IMR-90 (cell line): ENCODE measurements at regions not wholly inside any gene's neighbourhood (a gene's known extent, or its start where the extent isn't known, plus 50 kb on each side); places are given as distances from the start of the nearest gene placed in this dataset.

ENCODE experiments used
- ATAC-seq: fragments of 200-7000 bp; cut with Tn5 transposase; 2 replicates; pipeline ENCODE4 v1.9.1; 2020; ENCODE audit warnings: low read depth, mild to moderate bottlenecking, moderate library complexity
- BruUV-seq: library from RNA; stranded (reverse); fragments of 400-500 nt; replicated peaks from 2 replicates; lab custom pipeline; 2021; lab: Mats Ljungman, UMichigan
- CTCF ChIA-PET: fragments of 300-600 bp; formaldehyde crosslinking; extraction: SDS; loops from one replicate; lab custom pipeline; 2021; ENCODE audit warnings: antibody characterized with exemption; lab: Yijun Ruan, JAX
- POLR2A ChIA-PET: fragments of 300-600 bp; sonication (Branson Sonifier 250); formaldehyde crosslinking; loops from one replicate; lab custom pipeline; 2022; ENCODE audit warnings: antibody characterized with exemption; ENCODE audit not compliant: unreplicated experiment; lab: Charles Lee
- DNase-seq: peaks from one replicate; pipeline ENCODE4 v3.0.0; 2013
- H2AFZ ChIP-seq: replicated peaks from 2 replicates; pipeline ENCODE3; 2013; ENCODE audit warnings: low read length, mild to moderate bottlenecking; ENCODE audit not compliant: poor library complexity
- H2AK5ac ChIP-seq: 2 replicates; pipeline ENCODE4 v1.6.1; 2013; ENCODE audit warnings: low read depth, low read length, inconsistent platforms
- H2AK9ac ChIP-seq: replicated peaks from 2 replicates; pipeline ENCODE3; 2013; ENCODE audit warnings: mild to moderate bottlenecking, low read depth, low read length, moderate library complexity; ENCODE audit not compliant: poor library complexity
- H2BK120ac ChIP-seq: 2 replicates; pipeline ENCODE4 v1.6.1; 2013; ENCODE audit warnings: low read depth, low read length, inconsistent platforms
- H2BK15ac ChIP-seq: 3 replicates; pipeline ENCODE4 v1.6.1; 2013; ENCODE audit warnings: low read depth, low read length, inconsistent platforms
- H2BK20ac ChIP-seq: 2 replicates; pipeline ENCODE4 v1.6.1; 2013; ENCODE audit warnings: low read depth, mild to moderate bottlenecking, inconsistent platforms, low read length, moderate library complexity
- H2BK5ac ChIP-seq: 2 replicates; pipeline ENCODE4 v1.6.1; 2013; ENCODE audit warnings: mild to moderate bottlenecking, low read depth, low read length, inconsistent platforms; ENCODE audit not compliant: poor library complexity, severe bottlenecking
- H3K14ac ChIP-seq: replicated peaks from 2 replicates; pipeline ENCODE4 v1.6.1; 2013; ENCODE audit warnings: low read depth, low read length, inconsistent platforms
- H3K18ac ChIP-seq: 2 replicates; pipeline ENCODE4 v1.6.1; 2013; ENCODE audit warnings: low read depth, low read length, control low read depth
- H3K23ac ChIP-seq: 2 replicates; pipeline ENCODE4 v1.6.1; 2013; ENCODE audit warnings: low read depth, low read length, inconsistent platforms
- H3K27ac ChIP-seq: 2 replicates; pipeline ENCODE4 v1.5.1; 2013; ENCODE audit warnings: mild to moderate bottlenecking, control low read depth, low read length; ENCODE audit not compliant: insufficient read depth
- H3K27me3 ChIP-seq: 2 replicates; pipeline ENCODE4 v1.6.1; 2013; ENCODE audit warnings: low read length; ENCODE audit not compliant: control insufficient read depth, insufficient read depth
- H3K36me3 ChIP-seq: 2 replicates; pipeline ENCODE4 v1.6.1; 2013; ENCODE audit warnings: low read length, mixed read lengths; ENCODE audit not compliant: control insufficient read depth, insufficient read depth
- H3K4ac ChIP-seq: 2 replicates; pipeline ENCODE4 v1.6.1; 2013; ENCODE audit warnings: low read depth, low read length, inconsistent platforms
- H3K4me1 ChIP-seq: 2 replicates; pipeline ENCODE4 v1.6.1; 2013; ENCODE audit warnings: low read length, mixed read lengths; ENCODE audit not compliant: control insufficient read depth, insufficient read depth
- H3K4me2 ChIP-seq: 2 replicates; pipeline ENCODE4 v1.6.1; 2013; ENCODE audit warnings: low read depth, mild to moderate bottlenecking, control low read depth, low read length, moderate library complexity
- H3K4me3 ChIP-seq: 2 replicates; pipeline ENCODE4 v1.5.1; 2013; ENCODE audit warnings: low read depth, mild to moderate bottlenecking, control low read depth, low read length, moderate library complexity; ENCODE audit not compliant: insufficient read depth
- H3K56ac ChIP-seq: 2 replicates; pipeline ENCODE4 v1.6.1; 2013; ENCODE audit warnings: low read length, inconsistent platforms; ENCODE audit not compliant: insufficient read depth; ENCODE audit errors: extremely low read depth
- H3K79me1 ChIP-seq, 2 experiments: 2 replicates each; pipeline ENCODE4 v1.6.1; 2013; ENCODE audit warnings: low read length in 2 of 2, inconsistent platforms in 1 of 2, low read depth in 1 of 2
- H3K9ac ChIP-seq: 2 replicates; pipeline ENCODE4 v1.6.1; 2013; ENCODE audit warnings: low read depth, low read length, control low read depth
- H3K9me1 ChIP-seq: 2 replicates; pipeline ENCODE4 v1.6.1; 2013; ENCODE audit warnings: low read length, inconsistent platforms; ENCODE audit not compliant: insufficient read depth
- H3K9me3 ChIP-seq: 2 replicates; pipeline ENCODE4 v1.6.1; 2013; ENCODE audit warnings: low read length; ENCODE audit not compliant: control insufficient read depth, insufficient read depth
- H4K20me1 ChIP-seq: 2 replicates; pipeline ENCODE4 v1.6.1; 2013; ENCODE audit warnings: low read length, inconsistent platforms; ENCODE audit not compliant: insufficient read depth
- H4K5ac ChIP-seq: 2 replicates; pipeline ENCODE4 v1.6.1; 2013; ENCODE audit warnings: mild to moderate bottlenecking, low read depth, low read length, control low read depth
- H4K8ac ChIP-seq, 2 experiments: 2 replicates each; pipeline ENCODE4 v1.6.1; 2013; ENCODE audit warnings: low read depth in 2 of 2, low read length in 2 of 2, control low read depth in 1 of 2, inconsistent platforms in 1 of 2
- H4K91ac ChIP-seq: 2 replicates; pipeline ENCODE4 v1.6.1; 2013; ENCODE audit warnings: low read depth, low read length, inconsistent platforms; ENCODE audit not compliant: insufficient read depth
- BHLHE40 ChIP-seq: fragments of 150-350 bp; IDR thresholded peaks from 2 replicates; pipeline ENCODE4 v1.6.1; 2016; ENCODE audit warnings: mild to moderate bottlenecking, low read depth, low read length
- CHD1 ChIP-seq: IDR thresholded peaks from 2 replicates; pipeline ENCODE4 v1.6.1; 2012; ENCODE audit warnings: low read depth, low read length, improper control_type of control experiment
- FOS ChIP-seq: fragments of 150-350 bp; IDR thresholded peaks from 2 replicates; pipeline ENCODE4 v1.6.1; 2016; ENCODE audit warnings: low read depth, low read length
- MAZ ChIP-seq: IDR thresholded peaks from 2 replicates; pipeline ENCODE4 v1.6.1; 2012; ENCODE audit warnings: low read depth, mild to moderate bottlenecking, low read length, improper control_type of control experiment, moderate library complexity, borderline replicate concordance
- RAD21 ChIP-seq: IDR thresholded peaks from 2 replicates; pipeline ENCODE4 v1.6.1; 2012; ENCODE audit warnings: low read length, improper control_type of control experiment
- WGBS, 2 experiments: methylation state at CpG; one replicate each; pipeline versions ENCODE4 v1.1.5 to v1.1.7; 2013; ENCODE audit warnings: missing lambda C conversion rate in 2 of 2; ENCODE audit not compliant: insufficient read length in 1 of 2; ENCODE audit errors: extremely low coverage in 2 of 2; 5-methylcytosine and 5-hydroxymethylcytosine counted together
- dilution Hi-C: fragments of 300-500 bp; cut with HindIII; formaldehyde crosslinking; loops from one replicate; pipeline ENCODE4 v1.14.3; 2018; ENCODE audit warnings: low sequenced_read_pairs; ENCODE audit not compliant: unreplicated experiment
- in situ Hi-C: fragments of 300-500 bp; cut with MboI; formaldehyde crosslinking; loops from 3 replicates; pipeline ENCODE4 v1.14.3; 2019; ENCODE audit warnings: low sequenced_read_pairs, inconsistent platforms, mixed read lengths
- intact Hi-C: fragments of 100-400 bp; cut with micrococcal nuclease; formaldehyde crosslinking; loops from 2 replicates; pipeline ENCODE4 v1.10.0; 2022

DNA sequence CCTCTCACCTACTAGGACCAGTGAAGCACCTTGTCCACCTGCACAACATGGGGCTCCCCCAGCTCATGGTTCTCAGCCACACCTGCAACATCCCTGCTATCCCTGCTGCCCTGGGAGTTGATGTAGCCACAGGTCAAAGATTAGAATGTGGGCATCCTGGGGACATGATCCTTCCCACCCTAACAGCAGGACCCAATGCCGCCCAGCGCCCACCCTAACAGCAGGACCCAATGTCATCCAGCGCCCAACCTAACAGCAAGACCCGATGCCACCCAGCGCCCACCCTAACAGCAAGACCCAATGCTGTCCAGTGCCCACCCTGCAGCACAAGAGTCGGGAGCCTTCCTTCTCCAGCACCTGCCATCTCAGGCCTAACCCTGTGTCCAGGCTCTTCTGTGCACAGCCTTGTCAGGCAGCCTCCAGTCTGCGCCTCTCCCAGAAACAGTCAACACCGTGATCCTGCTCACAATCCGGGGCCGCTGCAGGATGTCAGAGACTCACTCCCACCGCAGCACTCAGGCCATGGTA is 237.3 kb upstream of the SALL3 start:
- H3K14ac ChIP-seq = no peak overlapping the region
- WGBS, 2 experiments = 66% methylated on average over 7 of the region's 11 CpGs; no CpG with 5 or more reads in 1 of the 2 experiments
- H2BK120ac ChIP-seq = no peak overlapping the region
- H2AFZ ChIP-seq = peak overlapping the region; percentile 32
- TF ChIP-seq MAZ (no peak), RAD21 (no peak), FOS (no peak), CHD1 (no peak), BHLHE40 (no peak)
- H4K20me1 ChIP-seq = no peaks in the 10 kb centered on the region
- H3K27me3 ChIP-seq = no peaks in the 10 kb centered on the region
- H3K9me1 ChIP-seq = no peaks in the 10 kb centered on the region
- no peak overlapping the region for H4K91ac ChIP-seq
- POLR2A ChIA-PET = no interaction called here
- H3K4ac ChIP-seq = no peak overlapping the region
- intact Hi-C loops = no loop called here
- no peak for DNase-seq
- no peak overlapping the region for H2AK9ac ChIP-seq
- no peak overlapping the region for H2BK5ac ChIP-seq
- H3K27ac ChIP-seq = no peak overlapping the region
- BruUV-seq = no TSS peak
- H3K4me3 ChIP-seq = no peak overlapping the region
- no peak overlapping the region for H2AK5ac ChIP-seq
- no peak overlapping the region for H4K8ac ChIP-seq
- H2BK20ac ChIP-seq = no peak overlapping the region
- H3K36me3 ChIP-seq = no peaks in the 10 kb centered on the region
- dilution Hi-C loops = no loop called here
- CTCF ChIA-PET = no interaction called here
- ATAC-seq = no peak
- in situ Hi-C loops = no loop called here
- no peak overlapping the region for H3K23ac ChIP-seq
- H3K56ac ChIP-seq = no peak overlapping the region
- H3K4me2 ChIP-seq = no peak overlapping the region
- H4K5ac ChIP-seq = no peak overlapping the region
- H3K9ac ChIP-seq = no peak overlapping the region
- no peaks in the 10 kb centered on the region for H3K79me1 ChIP-seq
- H2BK15ac ChIP-seq = no peak overlapping the region
- no peaks in the 10 kb centered on the region for H3K4me1 ChIP-seq
- H3K18ac ChIP-seq = no peak overlapping the region
- peaks cover 52% of the 10 kb centered on the region for H3K9me3 ChIP-seq
